ENCODE measurements at regions not wholly inside any gene's neighbourhood (a gene's known extent, or its start where the extent isn't known, plus 50 kb on each side); places are given as distances from the start of the nearest gene placed in this dataset.

- H3K27me3 ChIP-seq (ENCODE audit: control insufficient read depth, extremely low read depth, insufficient read depth, low read length), result no peaks in the 10 kb centered on the region
- dilution Hi-C loops (cut with MboI; ENCODE audit: extremely low pct_ligation_motif_present, low sequenced_read_pairs), result no loop called here
- FAIRE-seq, result no peak
- no peak overlapping the region for H2AFZ ChIP-seq (ENCODE audit: control insufficient read depth, low read length)
- H3K36me3 ChIP-seq (ENCODE audit: control insufficient read depth in 2 of 2, extremely low read depth in 1 of 2, insufficient read depth in 2 of 2, low read length in 2 of 2), result no peaks in the 10 kb centered on the region
- H3K4me1 ChIP-seq (ENCODE audit: control insufficient read depth, extremely low read depth, insufficient read depth, low read length), result no peaks in the 10 kb centered on the region
- H3K9me3 ChIP-seq (ENCODE audit: control insufficient read depth, low read depth, low read length), result no peaks in the 10 kb centered on the region
- TF ChIP-seq, protein P1, sequence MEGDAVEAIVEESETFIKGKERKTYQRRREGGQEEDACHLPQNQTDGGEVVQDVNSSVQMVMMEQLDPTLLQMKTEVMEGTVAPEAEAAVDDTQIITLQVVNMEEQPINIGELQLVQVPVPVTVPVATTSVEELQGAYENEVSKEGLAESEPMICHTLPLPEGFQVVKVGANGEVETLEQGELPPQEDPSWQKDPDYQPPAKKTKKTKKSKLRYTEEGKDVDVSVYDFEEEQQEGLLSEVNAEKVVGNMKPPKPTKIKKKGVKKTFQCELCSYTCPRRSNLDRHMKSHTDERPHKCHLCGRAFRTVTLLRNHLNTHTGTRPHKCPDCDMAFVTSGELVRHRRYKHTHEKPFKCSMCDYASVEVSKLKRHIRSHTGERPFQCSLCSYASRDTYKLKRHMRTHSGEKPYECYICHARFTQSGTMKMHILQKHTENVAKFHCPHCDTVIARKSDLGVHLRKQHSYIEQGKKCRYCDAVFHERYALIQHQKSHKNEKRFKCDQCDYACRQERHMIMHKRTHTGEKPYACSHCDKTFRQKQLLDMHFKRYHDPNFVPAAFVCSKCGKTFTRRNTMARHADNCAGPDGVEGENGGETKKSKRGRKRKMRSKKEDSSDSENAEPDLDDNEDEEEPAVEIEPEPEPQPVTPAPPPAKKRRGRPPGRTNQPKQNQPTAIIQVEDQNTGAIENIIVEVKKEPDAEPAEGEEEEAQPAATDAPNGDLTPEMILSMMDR (optimal IDR thresholded peaks at IDR 0.05 in 1 of 3, IDR thresholded peaks at IDR 0.05 in 1 of 3, conservative IDR thresholded peaks at IDR 0.05 in 1 of 3; ENCODE audit: extremely low read depth in 1 of 3, insufficient read depth in 2 of 3, low read length in 3 of 3), result no peak
- no peak for TF ChIP-seq EZH2 (IDR thresholded peaks at IDR 0.05; ENCODE audit: low read length)
- no peak overlapping the region for H3K27ac ChIP-seq (ENCODE audit: control insufficient read depth, insufficient read depth, low read length)
- no peak overlapping the region for H3K9ac ChIP-seq (ENCODE audit: control insufficient read depth, extremely low read depth, insufficient read depth, low read length)
- H3K4me3 ChIP-seq (ENCODE audit: control insufficient read depth in 2 of 3, extremely low read depth in 1 of 3, insufficient read depth in 2 of 3, low read depth in 1 of 3, low read length in 3 of 3), result no peak overlapping the region
- no peaks in the 10 kb centered on the region for H3K9me1 ChIP-seq (ENCODE audit: control insufficient read depth, extremely low read depth, insufficient read depth, low read length)
- no peak overlapping the region for H3K4me2 ChIP-seq (ENCODE audit: control insufficient read depth, extremely low read depth, insufficient read depth, low read depth, low read length)
- H4K20me1 ChIP-seq (ENCODE audit: control insufficient read depth, extremely low read depth, insufficient read depth, low read length), result no peaks in the 10 kb centered on the region
- H3K79me2 ChIP-seq (ENCODE audit: control insufficient read depth, insufficient read depth, low read length), result no peaks in the 10 kb centered on the region
- no peak for DNase-seq (ENCODE audit: low read depth, low spot score)
These were observed 173.8 kb upstream of the ZKSCAN2 start for GRCh38 chr16:25431472-25431871.

DNA sequence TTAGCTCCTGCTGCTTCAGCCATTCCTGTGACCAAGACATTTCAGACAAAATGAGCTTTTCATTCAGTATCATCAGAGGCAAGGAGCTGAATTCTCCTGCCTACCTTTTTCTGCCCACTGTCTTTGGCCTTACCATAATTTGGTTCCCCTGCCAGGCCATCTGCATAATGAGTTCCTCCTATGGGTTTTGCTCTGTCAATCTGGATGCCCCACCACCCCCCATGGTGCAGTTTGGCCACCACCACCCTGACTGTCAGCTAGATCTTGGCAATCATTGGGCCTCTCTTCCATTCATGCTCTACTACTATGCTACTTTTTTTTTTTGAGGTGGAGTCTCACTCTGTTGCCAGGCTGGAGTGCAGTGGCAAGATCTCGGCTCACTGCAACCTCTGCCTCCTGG lies 169.2 kb upstream of the ZKSCAN2 start:
- FAIRE-seq (no peak), DNase-seq (ENCODE audit: low read depth, low spot score) (no peak)
- no peaks in the 10 kb centered on the region for H4K20me1 ChIP-seq (ENCODE audit: control insufficient read depth, extremely low read depth, insufficient read depth, low read length)
- TF ChIP-seq, protein P1 (optimal IDR thresholded peaks at IDR 0.05 in 1 of 3, IDR thresholded peaks at IDR 0.05 in 1 of 3, conservative IDR thresholded peaks at IDR 0.05 in 1 of 3; ENCODE audit: extremely low read depth in 1 of 3, insufficient read depth in 2 of 3, low read length in 3 of 3), result no peak
- no peak for TF ChIP-seq EZH2 (IDR thresholded peaks at IDR 0.05; ENCODE audit: low read length)
- no peak overlapping the region for H3K4me2 ChIP-seq (ENCODE audit: control insufficient read depth, extremely low read depth, insufficient read depth, low read depth, low read length)
- no peaks in the 10 kb centered on the region for H3K27me3 ChIP-seq (ENCODE audit: control insufficient read depth, extremely low read depth, insufficient read depth, low read length)
- no peaks in the 10 kb centered on the region for H3K79me2 ChIP-seq (ENCODE audit: control insufficient read depth, insufficient read depth, low read length)
- dilution Hi-C loops (cut with MboI; ENCODE audit: extremely low pct_ligation_motif_present, low sequenced_read_pairs), result no loop called here
- no peak overlapping the region for H3K4me3 ChIP-seq (ENCODE audit: control insufficient read depth in 2 of 3, extremely low read depth in 1 of 3, insufficient read depth in 2 of 3, low read depth in 1 of 3, low read length in 3 of 3)
- no peaks in the 10 kb centered on the region for H3K9me3 ChIP-seq (ENCODE audit: control insufficient read depth, low read depth, low read length)
- H3K4me1 ChIP-seq (ENCODE audit: control insufficient read depth, extremely low read depth, insufficient read depth, low read length), result no peaks in the 10 kb centered on the region
- no peak overlapping the region for H3K9ac ChIP-seq (ENCODE audit: control insufficient read depth, extremely low read depth, insufficient read depth, low read length)
- H3K9me1 ChIP-seq (ENCODE audit: control insufficient read depth, extremely low read depth, insufficient read depth, low read length), result no peaks in the 10 kb centered on the region
- no peaks in the 10 kb centered on the region for H3K36me3 ChIP-seq (ENCODE audit: control insufficient read depth in 2 of 2, extremely low read depth in 1 of 2, insufficient read depth in 2 of 2, low read length in 2 of 2)
- no peak overlapping the region for H2AFZ ChIP-seq (ENCODE audit: control insufficient read depth, low read length)
- H3K27ac ChIP-seq (ENCODE audit: control insufficient read depth, insufficient read depth, low read length), result no peak overlapping the region

Measured in keratinocyte (primary cell).